A549 (cell line): ENCODE measurements at regions not wholly inside any gene's neighbourhood (a gene's known extent, or its start where the extent isn't known, plus 50 kb on each side); places are given as distances from the start of the nearest gene placed in this dataset.

Experiments
- ATAC-seq, 2 experiments: fragments of 200-7000 bp in 1 of 2; fragments of >200 bp in 1 of 2; cut with Nextera tagmentation in 1 of 2; cut with Tn5 transposase in 1 of 2; 3 replicates each; pipeline versions ENCODE4 v1.8.0 to v1.9.1; 2018 to 2020; ENCODE audit warnings: mild to moderate bottlenecking in 1 of 2, moderate library complexity in 1 of 2
- CTCF ChIA-PET: fragments of 300-600 bp; sonication (Branson Sonifier 250); formaldehyde crosslinking; extraction: SDS; loops from one replicate; lab custom pipeline; 2021; ENCODE audit warnings: antibody characterized with exemption, inconsistent platforms; lab: Yijun Ruan, JAX
- POLR2A ChIA-PET: fragments of 350-600 bp; formaldehyde crosslinking; extraction: SDS; loops from one replicate; lab custom pipeline; 2021; ENCODE audit warnings: antibody characterized with exemption, inconsistent platforms; lab: Yijun Ruan, JAX
- DNase-seq, 2 experiments: peaks; one replicate each; pipeline versions ENCODE4 v3.0.0 to v3.0.0-alpha.2; 2011 to 2016; ENCODE audit warnings: low read depth in 1 of 2, low spot score in 1 of 2
- FAIRE-seq: peaks from 2 replicates; lab custom pipeline; 2011; peaks lifted over from hg19 to GRCh38; lab: Jason Lieb, UNC
- H3K27ac ChIP-seq, 2 experiments: fragments of >200 bp; sonication (Bioruptor Twin); formaldehyde crosslinking; 3 replicates each; pipeline ENCODE4 v1.5.1; 2016 to 2017
- H3K4me1 ChIP-seq: fragments of >200 bp; sonication (Bioruptor Twin); formaldehyde crosslinking; 3 replicates; pipeline ENCODE4 v1.6.1; 2016
- H3K4me2 ChIP-seq: fragments of >200 bp; sonication (Bioruptor Twin); formaldehyde crosslinking; 3 replicates; pipeline ENCODE4 v1.6.1; 2016
- H3K4me3 ChIP-seq: fragments of >200 bp; sonication (Bioruptor Twin); formaldehyde crosslinking; 3 replicates; pipeline ENCODE4 v1.5.1; 2016
- H3K9me3 ChIP-seq: fragments of >200 bp; sonication (Bioruptor Twin); formaldehyde crosslinking; 3 replicates; pipeline ENCODE4 v1.6.1; 2016
- BCL3 ChIP-seq: fragments of >200 bp; sonication (Bioruptor Twin); formaldehyde crosslinking; IDR thresholded peaks from 3 replicates; pipeline ENCODE4 v1.6.1; 2016
- BHLHE40 ChIP-seq: IDR thresholded peaks from 2 replicates; pipeline ENCODE4 v1.6.1; 2012; ENCODE audit warnings: low read depth, low read length, inconsistent platforms
- CBX2 ChIP-seq: fragments of 200-600 bp; sonication (generic); IDR thresholded peaks from 2 replicates; pipeline ENCODE4 v1.6.1; 2016; ENCODE audit warnings: low read depth, mild to moderate bottlenecking, borderline replicate concordance
- CEBPB ChIP-seq, 2 experiments: fragments of >200 bp in 1 of 2; sonication (Bioruptor Twin) in 1 of 2; formaldehyde crosslinking in 1 of 2; IDR thresholded peaks; 2 replicates each; pipeline ENCODE4 v1.6.1; 2012 to 2016
- CHD4 ChIP-seq: fragments of 200-600 bp; sonication (generic); IDR thresholded peaks from 2 replicates; pipeline ENCODE4 v1.6.1; 2016; ENCODE audit warnings: antibody characterized with exemption, mild to moderate bottlenecking, borderline replicate concordance
- EHMT2 ChIP-seq: fragments of 200-600 bp; sonication (generic); IDR thresholded peaks from 2 replicates; pipeline ENCODE4 v1.6.1; 2016; ENCODE audit warnings: antibody characterized with exemption, low read depth, mild to moderate bottlenecking, moderate library complexity
- ELK1 ChIP-seq: fragments of 150-350 bp; IDR thresholded peaks from 2 replicates; pipeline ENCODE4 v1.6.1; 2014; ENCODE audit warnings: low read depth, mild to moderate bottlenecking, low read length
- ESRRA ChIP-seq: fragments of 150-350 bp; IDR thresholded peaks from 2 replicates; pipeline ENCODE4 v1.6.1; 2014; ENCODE audit warnings: mild to moderate bottlenecking, low read length, borderline replicate concordance
- FOSB ChIP-seq: fragments of 250-450 bp; sonication (Bioruptor Pico); IDR thresholded peaks from 2 replicates; pipeline ENCODE4 v1.5.0; 2020; ENCODE audit warnings: mild to moderate bottlenecking, moderate library complexity
- GATA3 ChIP-seq: IDR thresholded peaks from 2 replicates; pipeline ENCODE4 v1.6.1; 2012; ENCODE audit warnings: borderline replicate concordance
- HDAC2 ChIP-seq: fragments of 200-600 bp; sonication (generic); IDR thresholded peaks from 2 replicates; pipeline ENCODE4 v1.6.1; 2016
- HOXA7 ChIP-seq: fragments of 250-450 bp; sonication (Bioruptor Pico); IDR thresholded peaks from 2 replicates; pipeline ENCODE4 v1.5.0; 2020; ENCODE audit warnings: mild to moderate bottlenecking, moderate library complexity
- HOXB13 ChIP-seq: fragments of 250-450 bp; sonication (Bioruptor Pico); IDR thresholded peaks from 2 replicates; pipeline ENCODE4 v1.5.0; 2020; ENCODE audit warnings: low read depth, mild to moderate bottlenecking, moderate library complexity
- JUNB ChIP-seq: fragments of >200 bp; sonication (Bioruptor Twin); formaldehyde crosslinking; IDR thresholded peaks from 2 replicates; pipeline ENCODE4 v1.6.1; 2016
- KDM5A ChIP-seq: fragments of 200-600 bp; sonication (generic); IDR thresholded peaks from 2 replicates; pipeline ENCODE4 v1.6.1; 2016; ENCODE audit warnings: antibody characterized with exemption, mild to moderate bottlenecking
- MYC ChIP-seq: IDR thresholded peaks from 2 replicates; pipeline ENCODE4 v1.6.1; 2012; ENCODE audit warnings: mild to moderate bottlenecking, inconsistent platforms, low read length, improper control_type of control experiment, borderline replicate concordance
- PHF8 ChIP-seq: fragments of 200-600 bp; sonication (generic); IDR thresholded peaks from 2 replicates; pipeline ENCODE4 v1.6.1; 2016; ENCODE audit warnings: low read depth, mild to moderate bottlenecking, antibody characterized with exemption, moderate library complexity, borderline replicate concordance
- POLR2AphosphoS2 ChIP-seq: conservative IDR thresholded peaks from 2 replicates; pipeline ENCODE4 v1.6.1; 2012; ENCODE audit warnings: low read length, improper control_type of control experiment, inconsistent platforms
- RFX5 ChIP-seq: fragments of 450-650 bp; IDR thresholded peaks from 2 replicates; pipeline ENCODE4 v1.7.1; 2014; ENCODE audit warnings: antibody characterized with exemption, mild to moderate bottlenecking, moderate library complexity
- RNF2 ChIP-seq: fragments of 200-600 bp; sonication (generic); IDR thresholded peaks from 2 replicates; pipeline ENCODE4 v1.6.1; 2016; ENCODE audit warnings: low read depth, mild to moderate bottlenecking, antibody characterized with exemption, moderate library complexity, borderline replicate concordance
- SMC3 ChIP-seq: fragments of >200 bp; sonication (Bioruptor Twin); formaldehyde crosslinking; IDR thresholded peaks from 3 replicates; pipeline ENCODE4 v1.6.1; 2018; ENCODE audit warnings: inconsistent platforms
- TFCP2L1 ChIP-seq: fragments of 250-450 bp; sonication (Bioruptor Pico); IDR thresholded peaks from 2 replicates; pipeline ENCODE4 v1.5.0; 2021; ENCODE audit warnings: mild to moderate bottlenecking
- USF2 ChIP-seq: fragments of 450-650 bp; IDR thresholded peaks from 2 replicates; pipeline ENCODE4 v1.6.1; 2014; ENCODE audit warnings: antibody characterized with exemption
- ZNF302 ChIP-seq: fragments of 250-450 bp; sonication (Bioruptor Pico); IDR thresholded peaks from 2 replicates; pipeline ENCODE4 v1.9.0; 2021; ENCODE audit warnings: inconsistent platforms, mild to moderate bottlenecking, moderate library complexity
- WGBS: methylation state at CpG from one replicate; pipeline ENCODE4 v1.1.6; 2017; ENCODE audit errors: missing lambda C conversion rate; 5-methylcytosine and 5-hydroxymethylcytosine counted together

- TF ChIP-seq ELK1 (no peak), BCL3 (no peak), GATA3 (no peak), PHF8 (no peak)
Measured at GRCh38 chr5:30676223-30676840, 517.2 kb upstream of the CDH6 start (continued).

- CTCF ChIA-PET: no interaction called here
- WGBS: 0% methylated on average over 1 of the region's 1 CpG
- Histone ChIP-seq H3K4me2 (no peak overlapping the region), H3K4me1 (no peaks in the 10 kb centered on the region), H3K9me3 (no peaks in the 10 kb centered on the region), H3K4me3 (no peak overlapping the region), H3K27ac (no peak overlapping the region)
- FAIRE-seq (no peak), ATAC-seq (no peak), DNase-seq (no peak)
- TF ChIP-seq CHD4 (no peak), SMC3 (no peak), ESRRA (no peak), ZNF302 (CRISPR knock-in tag) (no peak), PHF8 (no peak), TFCP2L1 (CRISPR knock-in tag) (no peak)
- POLR2A ChIA-PET: no interaction called here
Measured at GRCh38 chr5:30667293-30667692, 526.2 kb upstream of the CDH6 start.

GRCh38 chr5:30663536-30663935, 530.0 kb upstream of the CDH6 start:
- ATAC-seq (no peak), DNase-seq (no peak), FAIRE-seq (no peak)
- 38% methylated on average over 2 of the region's 2 CpGs for WGBS
- Histone ChIP-seq H3K27ac (no peak overlapping the region), H3K4me1 (no peaks in the 10 kb centered on the region), H3K4me3 (no peak overlapping the region), H3K4me2 (no peak overlapping the region), H3K9me3 (peaks cover 3% of the 10 kb centered on the region; the same call in 1 of the 3 replicates)
- POLR2A ChIA-PET: no interaction called here
- TF ChIP-seq HDAC2 (no peak), RNF2 (no peak), HOXB13 (CRISPR knock-in tag) (no peak), FOSB (CRISPR knock-in tag) (no peak), JUNB (no peak), MYC (no peak), GATA3 (no peak), BHLHE40 (no peak), USF2 (no peak), SMC3 (no peak), RFX5 (no peak), HOXA7 (CRISPR knock-in tag) (no peak), KDM5A (no peak), CEBPB (IDR thresholded peaks at IDR 0.05) (no peak), POLR2AphosphoS2 (no peak), EHMT2 (no peak), CBX2 (no peak)
- CTCF ChIA-PET: no interaction called here
